BLaER1 (cell line): ENCODE measurements at regions not wholly inside any gene's neighbourhood (a gene's known extent, or its start where the extent isn't known, plus 50 kb on each side); places are given as distances from the start of the nearest gene placed in this dataset.
"Not testable (repeated sequence)": the region's sequence is repeated elsewhere in the genome, so short reads cannot be mapped to it uniquely, and the experiment has no call there.

Experiments
- H3K27ac ChIP-seq: shearing (Covaris generic); formaldehyde crosslinking; 2 replicates; pipeline ENCODE4 v1.8.1; 2022
- H3K27me3 ChIP-seq: shearing (Covaris generic); formaldehyde crosslinking; 2 replicates; pipeline ENCODE4 v1.8.1; 2022
- H3K36me3 ChIP-seq: shearing (Covaris generic); formaldehyde crosslinking; 2 replicates; pipeline ENCODE4 v1.8.1; 2022
- H3K4me1 ChIP-seq: shearing (Covaris generic); formaldehyde crosslinking; 2 replicates; pipeline ENCODE4 v1.8.1; 2022
- H3K4me2 ChIP-seq: shearing (Covaris generic); formaldehyde crosslinking; 2 replicates; pipeline ENCODE4 v1.8.1; 2022
- H3K4me3 ChIP-seq: shearing (Covaris generic); formaldehyde crosslinking; 2 replicates; pipeline ENCODE4 v1.8.1; 2022
- H3K9ac ChIP-seq: shearing (Covaris generic); formaldehyde crosslinking; 2 replicates; pipeline ENCODE4 v1.8.1; 2022
- H3K9me3 ChIP-seq: shearing (Covaris generic); formaldehyde crosslinking; 2 replicates; pipeline ENCODE4 v1.8.1; 2022
- H4K20me1 ChIP-seq: shearing (Covaris generic); formaldehyde crosslinking; 2 replicates; pipeline ENCODE4 v1.8.1; 2022
- Cebpa-rat ChIP-seq: shearing (Covaris generic); IDR thresholded peaks from 2 replicates; pipeline ENCODE4 v1.8.1; 2022

DNA sequence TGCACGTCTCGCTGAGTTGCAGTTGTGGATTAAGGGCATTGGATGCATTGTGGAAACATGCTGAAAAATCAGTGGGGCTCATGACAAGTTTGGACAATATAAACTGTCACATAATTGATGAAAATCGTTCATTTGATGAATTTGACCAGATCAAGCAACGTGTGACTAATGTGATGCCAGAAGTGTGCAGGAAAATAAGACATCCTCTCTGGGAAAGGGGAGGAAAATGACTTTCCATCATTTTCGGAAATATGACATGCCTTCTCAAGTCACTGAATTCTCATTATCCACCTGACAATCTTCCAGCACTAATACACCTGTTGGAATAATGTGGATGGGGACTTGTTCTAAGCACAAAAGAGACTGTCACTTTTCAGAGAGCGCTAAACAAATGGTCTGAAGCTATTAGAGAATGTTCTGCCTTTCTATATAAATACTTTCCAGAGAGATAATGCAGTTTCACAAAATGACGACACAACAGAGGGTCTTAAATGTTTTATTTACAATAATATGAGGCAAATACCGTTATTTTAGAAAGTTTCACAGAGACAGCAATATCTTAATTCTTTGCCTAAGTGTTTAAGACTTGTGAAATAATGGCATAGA is 1741.9 kb upstream of the RAG2 start:
- no peaks in the 10 kb centered on the region for H4K20me1 ChIP-seq
- no peak overlapping the region for H3K9ac ChIP-seq
- no peak overlapping the region for H3K4me3 ChIP-seq
- H3K27me3 ChIP-seq: no peaks in the 10 kb centered on the region
- no peaks in the 10 kb centered on the region for H3K4me1 ChIP-seq
- no peaks in the 10 kb centered on the region for H3K9me3 ChIP-seq
- no peak overlapping the region for H3K27ac ChIP-seq
- TF ChIP-seq Cebpa-rat: no peak
- H3K36me3 ChIP-seq: no peaks in the 10 kb centered on the region
- no peak overlapping the region for H3K4me2 ChIP-seq

DNA sequence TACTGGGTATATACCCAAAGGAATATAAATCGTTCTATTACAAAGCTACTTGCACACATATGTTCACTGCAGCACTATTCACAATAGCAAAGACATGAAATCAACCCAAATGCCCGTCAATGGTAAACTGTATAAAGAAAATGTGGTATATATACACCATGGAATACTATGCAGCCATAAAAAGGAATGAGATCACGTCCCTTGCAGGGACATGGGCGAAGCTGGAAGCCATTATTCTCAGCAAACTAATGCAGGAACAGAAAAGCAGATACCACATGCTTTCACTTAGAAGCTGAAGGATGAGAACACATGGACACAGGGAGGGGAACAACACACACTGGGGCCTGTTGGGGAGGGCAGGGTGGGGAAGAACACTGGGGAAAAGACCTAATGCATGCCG is 1740.0 kb upstream of the RAG2 start:
- not testable (repeated sequence) for H3K9ac ChIP-seq, H4K20me1 ChIP-seq

GRCh38 chr11:38332046-38332445 is 1734.0 kb upstream of the RAG2 start:
- H3K9ac ChIP-seq: no peak overlapping the region
- H3K4me3 ChIP-seq: no peak overlapping the region
- H3K36me3 ChIP-seq: no peaks in the 10 kb centered on the region
- no peak overlapping the region for H3K27ac ChIP-seq
- no peaks in the 10 kb centered on the region for H3K27me3 ChIP-seq
- no peaks in the 10 kb centered on the region for H4K20me1 ChIP-seq
- TF ChIP-seq Cebpa-rat: no peak
- no peaks in the 10 kb centered on the region for H3K4me1 ChIP-seq
- H3K4me2 ChIP-seq: no peak overlapping the region
- no peaks in the 10 kb centered on the region for H3K9me3 ChIP-seq

More for the DNA sequence above, 1740.0 kb upstream of the RAG2 start:
- not testable (repeated sequence) for H3K4me1 ChIP-seq, H3K27me3 ChIP-seq, H3K9me3 ChIP-seq, H3K4me3 ChIP-seq, H3K36me3 ChIP-seq, H3K27ac ChIP-seq, H3K4me2 ChIP-seq

GRCh38 chr11:38330578-38330977 is 1732.5 kb upstream of the RAG2 start:
- Histone ChIP-seq H3K27me3 (no peaks in the 10 kb centered on the region), H3K27ac (no peak overlapping the region), H3K36me3 (no peaks in the 10 kb centered on the region), H3K4me3 (no peak overlapping the region), H3K9ac (no peak overlapping the region), H3K9me3 (no peaks in the 10 kb centered on the region), H3K4me2 (no peak overlapping the region), H4K20me1 (no peaks in the 10 kb centered on the region), H3K4me1 (no peaks in the 10 kb centered on the region)
- no peak for TF ChIP-seq Cebpa-rat

DNA sequence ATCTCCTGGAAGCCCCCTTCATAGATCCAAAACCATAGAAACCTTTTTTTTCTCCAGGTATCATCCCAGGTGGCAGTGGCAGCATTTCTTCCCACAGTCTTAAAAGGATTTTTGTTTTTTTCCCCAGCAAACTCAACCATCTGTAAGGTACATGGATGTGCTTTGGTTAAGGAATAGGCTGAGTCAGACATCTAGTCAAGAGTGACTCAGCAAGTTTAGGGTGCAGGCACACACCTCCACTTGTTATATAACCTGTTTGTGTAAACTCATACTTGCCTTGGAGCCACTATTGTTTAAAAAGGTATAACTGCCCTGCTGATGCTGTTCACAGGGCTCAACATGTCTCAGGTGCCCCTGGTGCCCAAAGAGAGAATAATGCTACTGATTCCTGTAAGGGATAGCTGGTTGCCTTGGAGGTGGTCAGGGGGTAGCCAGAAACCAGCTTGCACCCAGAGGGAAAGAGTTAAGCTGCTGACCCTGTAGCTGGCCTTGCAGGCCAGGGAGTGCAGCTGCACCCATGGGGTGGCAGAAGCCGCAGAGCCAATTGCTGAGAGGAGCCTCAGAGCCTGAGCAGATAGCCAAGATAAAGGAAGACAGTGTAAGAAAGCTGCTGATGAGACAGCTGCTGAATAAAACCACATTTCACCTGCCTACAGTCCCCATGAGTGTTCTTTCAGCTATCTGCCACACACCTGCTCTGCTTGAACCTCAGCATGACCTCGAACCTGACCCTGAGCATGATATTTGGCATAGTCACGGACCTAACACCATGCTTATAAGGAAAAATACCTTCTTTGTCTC is 1726.1 kb upstream of the RAG2 start:
- no peaks in the 10 kb centered on the region for H3K36me3 ChIP-seq
- no peak for TF ChIP-seq Cebpa-rat
- H3K4me2 ChIP-seq: no peak overlapping the region
- no peaks in the 10 kb centered on the region for H3K9me3 ChIP-seq
- no peaks in the 10 kb centered on the region for H3K4me1 ChIP-seq
- no peaks in the 10 kb centered on the region for H3K27me3 ChIP-seq
- H3K4me3 ChIP-seq: no peak overlapping the region
- no peak overlapping the region for H3K9ac ChIP-seq
- no peak overlapping the region for H3K27ac ChIP-seq
- no peaks in the 10 kb centered on the region for H4K20me1 ChIP-seq

DNA sequence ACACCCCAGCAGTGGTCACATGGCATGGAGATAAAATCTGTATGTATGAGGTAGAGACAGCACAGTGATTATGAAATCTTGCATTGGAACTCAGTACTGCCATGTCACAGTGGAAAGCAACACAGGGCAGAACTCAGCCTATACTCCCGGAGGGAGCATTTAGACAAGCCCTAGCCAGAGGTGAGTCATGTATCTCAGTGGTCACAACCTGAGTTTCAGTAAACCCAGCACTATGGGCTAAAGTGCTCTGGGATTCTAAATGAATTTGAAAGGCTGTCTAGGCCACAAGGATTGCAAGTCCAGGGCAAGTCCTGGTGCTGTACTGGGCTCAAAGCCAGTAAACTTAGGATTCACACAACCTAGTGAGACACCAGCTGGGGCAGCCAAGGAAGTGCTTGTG is 1717.1 kb upstream of the RAG2 start:
- H3K9ac ChIP-seq: no peak overlapping the region
- H3K27ac ChIP-seq: no peak overlapping the region
- no peaks in the 10 kb centered on the region for H3K27me3 ChIP-seq
- no peaks in the 10 kb centered on the region for H4K20me1 ChIP-seq
- H3K36me3 ChIP-seq: no peaks in the 10 kb centered on the region
- H3K4me2 ChIP-seq: no peak overlapping the region
- TF ChIP-seq Cebpa-rat: no peak
- H3K9me3 ChIP-seq: peaks cover 15% of the 10 kb centered on the region; the same call in 1 of the 2 replicates
- no peak overlapping the region for H3K4me3 ChIP-seq
- no peaks in the 10 kb centered on the region for H3K4me1 ChIP-seq

- no peak overlapping the region for H3K4me2 ChIP-seq
- no peak for TF ChIP-seq Cebpa-rat
- H3K4me1 ChIP-seq: no peaks in the 10 kb centered on the region
- no peak overlapping the region for H3K9ac ChIP-seq
- no peak overlapping the region for H3K27ac ChIP-seq
- H3K36me3 ChIP-seq: no peaks in the 10 kb centered on the region
- no peaks in the 10 kb centered on the region for H3K9me3 ChIP-seq
- H4K20me1 ChIP-seq: no peaks in the 10 kb centered on the region
- H3K4me3 ChIP-seq: no peak overlapping the region
- no peaks in the 10 kb centered on the region for H3K27me3 ChIP-seq
Observed at GRCh38 chr11:38307455-38307854, 1709.4 kb upstream of the RAG2 start.

DNA sequence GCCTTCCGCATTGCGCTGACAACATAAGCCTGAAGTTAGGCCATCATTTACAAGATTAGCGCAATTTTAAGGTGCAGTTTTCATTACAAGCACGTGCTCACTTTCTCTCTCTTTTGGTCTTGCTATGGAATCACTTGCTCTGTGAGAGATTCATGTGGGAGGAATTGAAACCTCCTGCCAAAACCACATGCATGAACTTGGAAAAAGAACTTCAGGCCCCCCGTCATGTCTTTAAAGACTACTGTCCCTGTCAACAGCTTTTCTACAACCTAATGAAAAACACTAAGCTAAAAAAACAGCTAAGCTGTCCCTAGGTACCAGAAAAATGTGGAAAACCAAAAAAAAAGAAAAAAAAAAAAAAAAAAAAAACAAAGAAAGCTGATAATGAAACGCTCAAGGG is 1707.6 kb upstream of the RAG2 start:
- no peak overlapping the region for H3K4me2 ChIP-seq
- H3K4me3 ChIP-seq: no peak overlapping the region
- H3K27me3 ChIP-seq: no peaks in the 10 kb centered on the region
- H4K20me1 ChIP-seq: no peaks in the 10 kb centered on the region
- H3K27ac ChIP-seq: no peak overlapping the region
- H3K4me1 ChIP-seq: no peaks in the 10 kb centered on the region
- no peak overlapping the region for H3K9ac ChIP-seq
- no peak for TF ChIP-seq Cebpa-rat
- H3K9me3 ChIP-seq: no peaks in the 10 kb centered on the region
- no peaks in the 10 kb centered on the region for H3K36me3 ChIP-seq

GRCh38 chr11:38304926-38305325 is 1706.9 kb upstream of the RAG2 start:
- Histone ChIP-seq H3K27ac (no peak overlapping the region), H3K4me1 (no peaks in the 10 kb centered on the region), H3K36me3 (no peaks in the 10 kb centered on the region), H3K9me3 (no peaks in the 10 kb centered on the region), H3K4me3 (no peak overlapping the region), H3K27me3 (no peaks in the 10 kb centered on the region), H3K4me2 (no peak overlapping the region), H4K20me1 (no peaks in the 10 kb centered on the region), H3K9ac (no peak overlapping the region)
- TF ChIP-seq Cebpa-rat: no peak

DNA sequence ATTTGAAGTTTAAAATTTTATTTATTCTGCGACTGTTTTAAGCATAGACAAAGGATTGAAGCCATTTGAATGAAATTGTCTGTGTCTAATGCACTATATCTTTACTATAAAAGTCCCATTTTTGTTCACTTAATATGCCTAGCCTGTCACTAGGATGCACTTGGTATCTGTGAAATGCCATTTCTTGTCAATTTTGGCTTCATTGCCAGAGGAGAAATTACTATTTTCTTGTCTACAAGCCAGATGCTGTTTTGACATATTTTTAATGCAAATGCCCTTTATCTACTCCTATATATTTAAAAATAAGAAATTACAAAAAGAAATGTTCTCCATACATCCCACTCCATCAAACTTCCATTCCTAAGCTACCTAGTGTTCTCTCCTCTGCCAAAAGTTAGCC is 1704.5 kb upstream of the RAG2 start:
- no peak for TF ChIP-seq Cebpa-rat
- no peak overlapping the region for H3K4me3 ChIP-seq
- no peaks in the 10 kb centered on the region for H3K4me1 ChIP-seq
- no peak overlapping the region for H3K9ac ChIP-seq
- H3K27ac ChIP-seq: no peak overlapping the region
- no peaks in the 10 kb centered on the region for H3K9me3 ChIP-seq
- no peaks in the 10 kb centered on the region for H4K20me1 ChIP-seq
- H3K27me3 ChIP-seq: no peaks in the 10 kb centered on the region
- no peak overlapping the region for H3K4me2 ChIP-seq
- no peaks in the 10 kb centered on the region for H3K36me3 ChIP-seq

DNA sequence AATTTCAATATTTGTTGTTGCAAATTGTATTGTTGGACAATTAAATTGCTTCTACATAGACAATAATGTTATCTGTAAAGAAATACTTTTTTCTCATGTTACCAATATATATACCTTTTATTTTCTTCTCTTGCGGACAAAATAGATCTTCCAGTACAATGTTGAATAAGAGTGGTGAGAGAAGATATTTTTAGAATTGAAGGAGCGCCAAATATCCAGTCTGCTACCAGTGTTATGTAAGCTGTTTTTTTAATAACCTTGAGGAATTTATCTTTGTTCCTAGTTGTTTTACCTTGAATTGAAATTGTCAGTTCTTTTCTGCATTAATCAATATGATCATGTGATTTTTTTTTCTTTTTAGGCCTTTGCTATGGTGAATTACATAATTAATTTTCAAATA is 1702.5 kb upstream of the RAG2 start:
- Histone ChIP-seq H3K4me2 (no peak overlapping the region), H3K27me3 (no peaks in the 10 kb centered on the region), H3K4me1 (no peaks in the 10 kb centered on the region), H3K9ac (no peak overlapping the region), H4K20me1 (no peaks in the 10 kb centered on the region), H3K4me3 (no peak overlapping the region), H3K27ac (no peak overlapping the region), H3K36me3 (no peaks in the 10 kb centered on the region), H3K9me3 (peaks cover 10% of the 10 kb centered on the region; the same call in 1 of the 2 replicates)
- no peak for TF ChIP-seq Cebpa-rat
